GM23338 (cell line): ENCODE measurements at regions not wholly inside any gene's neighbourhood (a gene's known extent, or its start where the extent isn't known, plus 50 kb on each side); places are given as distances from the start of the nearest gene placed in this dataset.

Source experiments
- ATAC-seq: fragments of 200-7000 bp; cut with Tn5 transposase; 3 replicates; pipeline ENCODE4 v1.9.1; 2020
- DNase-seq: peaks from one replicate; pipeline ENCODE4 v3.0.0-alpha.2; 2015; ENCODE audit warnings: low spot score
- H2AFZ ChIP-seq: fragments of 200-600 bp; sonication (generic); 2 replicates; pipeline ENCODE4 v1.8.0; 2016; ENCODE audit warnings: antibody characterized with exemption, mild to moderate bottlenecking, moderate library complexity
- H3F3A ChIP-seq: fragments of 200-600 bp; sonication (generic); replicated peaks from 2 replicates; pipeline ENCODE4 v1.8.0; 2017; ENCODE audit warnings: antibody characterized with exemption, mixed run types, low read depth
- H3K27ac ChIP-seq: fragments of 200-600 bp; sonication (generic); 2 replicates; pipeline ENCODE4 v1.6.1; 2016; ENCODE audit warnings: low read depth
- H3K27me3 ChIP-seq: fragments of 200-600 bp; sonication (generic); 2 replicates; pipeline ENCODE4 v1.8.0; 2016; ENCODE audit warnings: mild to moderate bottlenecking, mixed run types, moderate library complexity; ENCODE audit not compliant: insufficient read depth
- H3K36me3 ChIP-seq: fragments of 200-600 bp; sonication (generic); 2 replicates; pipeline ENCODE4 v1.8.0; 2016; ENCODE audit warnings: mild to moderate bottlenecking; ENCODE audit not compliant: insufficient read depth
- H3K4me1 ChIP-seq: fragments of 200-600 bp; sonication (generic); 2 replicates; pipeline ENCODE4 v1.8.0; 2016; ENCODE audit warnings: mild to moderate bottlenecking, moderate library complexity; ENCODE audit not compliant: insufficient read depth
- H3K4me2 ChIP-seq: fragments of 200-600 bp; sonication (generic); 2 replicates; pipeline ENCODE4 v1.7.1; 2017; ENCODE audit warnings: mixed run types
- H3K4me3 ChIP-seq: fragments of 200-600 bp; sonication (generic); 2 replicates; pipeline ENCODE4 v1.6.1; 2016; ENCODE audit warnings: mixed run types
- H3K79me2 ChIP-seq: fragments of 200-600 bp; sonication (generic); replicated peaks from 2 replicates; pipeline ENCODE4 v1.8.0; 2017; ENCODE audit warnings: mild to moderate bottlenecking; ENCODE audit not compliant: insufficient read depth
- H3K9me2 ChIP-seq: fragments of 200-600 bp; sonication (generic); 2 replicates; pipeline ENCODE4 v1.8.0; 2017; ENCODE audit not compliant: insufficient read depth
- H4K20me1 ChIP-seq: fragments of 200-600 bp; sonication (generic); replicated peaks from 2 replicates; pipeline ENCODE4 v1.8.0; 2017; ENCODE audit warnings: mild to moderate bottlenecking; ENCODE audit not compliant: insufficient read depth
- H3K27ac Mint-ChIP-seq: 2 replicates; pipeline ENCODE4 v1.8.0; 2020; ENCODE audit warnings: inconsistent platforms, mild to moderate bottlenecking, moderate library complexity, mixed read lengths
- H3K27me3 Mint-ChIP-seq: 3 replicates; pipeline ENCODE4 v1.8.0; 2022; ENCODE audit warnings: low read depth, mild to moderate bottlenecking, moderate library complexity, mixed read lengths, inconsistent platforms; ENCODE audit not compliant: insufficient read depth, poor library complexity
- H3K36me3 Mint-ChIP-seq: 3 replicates; pipeline ENCODE4 v1.8.0; 2021; ENCODE audit warnings: low read depth, mild to moderate bottlenecking, inconsistent platforms, moderate library complexity, mixed read lengths
- H3K4me1 Mint-ChIP-seq: 3 replicates; pipeline ENCODE4 v1.8.0; 2020; ENCODE audit warnings: mild to moderate bottlenecking, inconsistent platforms, mixed read lengths
- H3K4me3 Mint-ChIP-seq: 3 replicates; pipeline ENCODE4 v1.8.0; 2021; ENCODE audit warnings: moderate library complexity, mild to moderate bottlenecking, inconsistent platforms, mixed read lengths
- H3K9me3 Mint-ChIP-seq: 3 replicates; pipeline ENCODE4 v1.8.0; 2020; ENCODE audit warnings: moderate library complexity, mild to moderate bottlenecking, inconsistent platforms, mixed read lengths
- CREB1 ChIP-seq: fragments of 250-450 bp; sonication (Bioruptor Pico); IDR thresholded peaks from 2 replicates; pipeline ENCODE4 v1.5.0; 2020; ENCODE audit warnings: low read depth, mild to moderate bottlenecking, moderate library complexity
- EZH2phosphoT487 ChIP-seq: fragments of 200-600 bp; sonication (generic); IDR thresholded peaks from one replicate; pipeline ENCODE4 v1.8.1; 2018; ENCODE audit warnings: antibody characterized with exemption; ENCODE audit not compliant: unreplicated experiment
- JUNB ChIP-seq: IDR thresholded peaks from one replicate; pipeline ENCODE4 v1.6.1; 2016; ENCODE audit warnings: antibody characterized with exemption; ENCODE audit not compliant: unreplicated experiment
- NANOG ChIP-seq: IDR thresholded peaks from 2 replicates; pipeline ENCODE4 v1.6.1; 2016; ENCODE audit warnings: antibody characterized with exemption, borderline replicate concordance
- POLR2AphosphoS5 ChIP-seq: IDR thresholded peaks from 2 replicates; pipeline ENCODE4 v1.6.1; 2016; ENCODE audit warnings: antibody characterized with exemption, low read depth
- STAT1 ChIP-seq: IDR thresholded peaks from one replicate; pipeline ENCODE4 v1.6.1; 2016; ENCODE audit warnings: antibody characterized with exemption; ENCODE audit not compliant: unreplicated experiment
- TF ChIP-seq, protein P1 (sequence below): IDR thresholded peaks from 2 replicates; pipeline ENCODE4 v1.6.1; 2016; ENCODE audit warnings: antibody characterized with exemption
- TF ChIP-seq, protein P2 (sequence below): fragments of 250-450 bp; sonication (Bioruptor Pico); IDR thresholded peaks from 2 replicates; pipeline ENCODE4 v1.5.0; 2020; ENCODE audit warnings: mild to moderate bottlenecking, moderate library complexity

DNA sequence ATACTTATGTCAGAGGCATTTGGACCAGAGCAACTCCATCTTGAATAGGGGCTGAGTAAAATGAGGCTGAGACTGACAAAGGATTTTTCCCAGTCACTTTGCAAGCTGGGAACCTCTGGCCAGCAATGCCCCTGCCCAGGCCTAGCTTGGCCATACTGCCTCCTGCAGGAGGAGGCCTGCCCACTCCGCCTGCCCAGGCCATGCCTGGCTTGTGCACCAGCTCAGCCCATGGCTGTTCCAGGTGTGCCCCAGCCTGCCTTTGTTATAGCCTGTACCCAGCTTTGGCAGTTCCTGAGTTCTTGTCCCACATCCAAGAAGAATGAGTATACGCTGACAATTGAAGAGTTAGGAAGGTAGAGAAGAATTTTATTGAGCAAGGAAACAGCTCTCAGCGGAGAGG is 176.1 kb downstream of the AASDH start:
- Histone ChIP-seq H3F3A (no peaks in the 10 kb centered on the region), H3K36me3 (0 out of 2 replicates have a peak, but pooled peaks cover 4% of the 10 kb centered on the region), H3K27ac (no peak overlapping the region), H4K20me1 (peaks cover 4% of the 10 kb centered on the region), H3K27me3 (peaks cover 75% of the 10 kb centered on the region), H3K9me2 (no peaks in the 10 kb centered on the region; the same call in 1 of the 2 replicates), H3K4me3 (no peak overlapping the region), H3K4me2 (no peak overlapping the region), H2AFZ (no peak overlapping the region), H3K4me1 (peaks cover 15% of the 10 kb centered on the region), H3K79me2 (no peaks in the 10 kb centered on the region)
- peaks cover 40% of the 10 kb centered on the region for H3K36me3 Mint-ChIP-seq
- H3K4me3 Mint-ChIP-seq: no peak overlapping the region
- ATAC-seq (no peak), DNase-seq (no peak)
- peaks cover 13% of the 10 kb centered on the region for H3K4me1 Mint-ChIP-seq
- H3K27ac Mint-ChIP-seq: no peak overlapping the region
- TF ChIP-seq, protein P1, sequence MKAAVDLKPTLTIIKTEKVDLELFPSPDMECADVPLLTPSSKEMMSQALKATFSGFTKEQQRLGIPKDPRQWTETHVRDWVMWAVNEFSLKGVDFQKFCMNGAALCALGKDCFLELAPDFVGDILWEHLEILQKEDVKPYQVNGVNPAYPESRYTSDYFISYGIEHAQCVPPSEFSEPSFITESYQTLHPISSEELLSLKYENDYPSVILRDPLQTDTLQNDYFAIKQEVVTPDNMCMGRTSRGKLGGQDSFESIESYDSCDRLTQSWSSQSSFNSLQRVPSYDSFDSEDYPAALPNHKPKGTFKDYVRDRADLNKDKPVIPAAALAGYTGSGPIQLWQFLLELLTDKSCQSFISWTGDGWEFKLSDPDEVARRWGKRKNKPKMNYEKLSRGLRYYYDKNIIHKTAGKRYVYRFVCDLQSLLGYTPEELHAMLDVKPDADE: no peak
- TF ChIP-seq EZH2phosphoT487: no peak
- H3K27me3 Mint-ChIP-seq: peaks cover 11% of the 10 kb centered on the region
- peaks cover 38% of the 10 kb centered on the region for H3K9me3 Mint-ChIP-seq

DNA sequence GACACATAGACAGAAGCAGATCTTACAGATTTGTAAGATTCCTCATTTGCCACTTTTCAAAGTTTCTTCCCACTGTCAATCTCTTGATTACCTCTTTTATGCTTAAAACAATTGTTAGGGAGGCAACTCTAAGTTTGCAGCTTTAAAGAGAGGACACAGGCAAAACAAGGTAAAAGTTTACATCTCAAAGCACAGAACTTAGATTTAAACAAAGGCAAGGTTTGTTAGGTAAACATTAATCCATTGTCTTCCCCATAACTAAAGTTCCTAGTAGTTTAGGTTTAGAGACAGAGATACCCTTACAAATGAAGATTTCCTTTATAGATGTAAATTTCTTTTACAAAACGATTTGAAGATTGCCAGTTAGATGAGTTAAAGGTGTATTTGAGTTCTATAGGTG is 176.9 kb downstream of the AASDH start:
- peaks cover 5% of the 10 kb centered on the region for H3K4me1 Mint-ChIP-seq
- Histone ChIP-seq H3K27me3 (peaks cover 83% of the 10 kb centered on the region), H3K4me2 (no peak overlapping the region), H3K79me2 (no peaks in the 10 kb centered on the region), H3K4me1 (peaks cover 7% of the 10 kb centered on the region), H3K9me2 (no peaks in the 10 kb centered on the region; the same call in 1 of the 2 replicates), H3K4me3 (no peak overlapping the region), H3F3A (no peaks in the 10 kb centered on the region), H2AFZ (no peak overlapping the region), H3K36me3 (0 out of 2 replicates have a peak, but pooled peaks cover 4% of the 10 kb centered on the region), H4K20me1 (peaks cover 4% of the 10 kb centered on the region), H3K27ac (no peak overlapping the region)
- ATAC-seq (peak; percentile 87), DNase-seq (peak; percentile 55)
- no peak overlapping the region for H3K27ac Mint-ChIP-seq
- peaks cover 33% of the 10 kb centered on the region for H3K9me3 Mint-ChIP-seq
- TF ChIP-seq JUNB: no peak
- TF ChIP-seq POLR2AphosphoS5: peak; percentile 38; the same call in 1 of the 2 replicates
- peak; percentile 62; the same call in 1 of the 2 replicates for TF ChIP-seq NANOG
- peaks cover 11% of the 10 kb centered on the region for H3K27me3 Mint-ChIP-seq
- peaks cover 38% of the 10 kb centered on the region for H3K36me3 Mint-ChIP-seq
- no peak overlapping the region for H3K4me3 Mint-ChIP-seq

DNA sequence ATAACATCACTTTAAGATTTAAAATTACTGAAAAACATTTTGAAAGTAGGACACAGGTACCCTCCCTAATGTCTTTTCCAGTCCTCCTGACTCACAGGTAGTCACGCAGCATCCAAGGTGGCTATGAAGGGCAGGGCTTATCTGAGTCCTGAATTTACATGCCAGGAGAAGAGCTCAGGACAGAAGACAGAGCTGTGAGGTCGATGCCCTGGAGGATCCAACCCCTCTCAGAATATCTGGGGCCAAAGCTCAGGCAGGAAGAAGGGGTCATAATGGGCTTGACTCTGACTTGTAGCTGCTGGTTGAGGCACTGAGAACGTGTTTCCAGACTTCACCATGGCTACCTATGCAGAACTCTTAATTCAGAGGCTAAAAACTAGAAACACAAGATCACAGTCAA is 177.5 kb downstream of the AASDH start:
- Mint-ChIP-seq H3K4me1 (peaks cover 2% of the 10 kb centered on the region; the same call in 2 of the 3 replicates), H3K9me3 (peaks cover 33% of the 10 kb centered on the region), H3K36me3 (peaks cover 38% of the 10 kb centered on the region), H3K27ac (no peak overlapping the region), H3K4me3 (no peak overlapping the region; the same call in 2 of the 3 replicates), H3K27me3 (peaks cover 11% of the 10 kb centered on the region)
- Histone ChIP-seq H3K4me3 (no peak overlapping the region), H4K20me1 (peaks cover 4% of the 10 kb centered on the region), H3K9me2 (no peaks in the 10 kb centered on the region; the same call in 1 of the 2 replicates), H3K27me3 (peaks cover 85% of the 10 kb centered on the region), H3K4me2 (no peak overlapping the region), H2AFZ (no peak overlapping the region), H3K4me1 (peaks cover 3% of the 10 kb centered on the region; the same call in 1 of the 2 replicates), H3K36me3 (0 out of 2 replicates have a peak, but pooled peaks cover 4% of the 10 kb centered on the region), H3K27ac (no peak overlapping the region), H3K79me2 (no peaks in the 10 kb centered on the region), H3F3A (no peaks in the 10 kb centered on the region)
- peak; percentile 58 for ATAC-seq
- no peak for DNase-seq
- TF ChIP-seq, protein P1: no peak
- TF ChIP-seq STAT1 (no peak), JUNB (no peak), CREB1 (CRISPR knock-in tag) (no peak)
- TF ChIP-seq, protein P2, sequence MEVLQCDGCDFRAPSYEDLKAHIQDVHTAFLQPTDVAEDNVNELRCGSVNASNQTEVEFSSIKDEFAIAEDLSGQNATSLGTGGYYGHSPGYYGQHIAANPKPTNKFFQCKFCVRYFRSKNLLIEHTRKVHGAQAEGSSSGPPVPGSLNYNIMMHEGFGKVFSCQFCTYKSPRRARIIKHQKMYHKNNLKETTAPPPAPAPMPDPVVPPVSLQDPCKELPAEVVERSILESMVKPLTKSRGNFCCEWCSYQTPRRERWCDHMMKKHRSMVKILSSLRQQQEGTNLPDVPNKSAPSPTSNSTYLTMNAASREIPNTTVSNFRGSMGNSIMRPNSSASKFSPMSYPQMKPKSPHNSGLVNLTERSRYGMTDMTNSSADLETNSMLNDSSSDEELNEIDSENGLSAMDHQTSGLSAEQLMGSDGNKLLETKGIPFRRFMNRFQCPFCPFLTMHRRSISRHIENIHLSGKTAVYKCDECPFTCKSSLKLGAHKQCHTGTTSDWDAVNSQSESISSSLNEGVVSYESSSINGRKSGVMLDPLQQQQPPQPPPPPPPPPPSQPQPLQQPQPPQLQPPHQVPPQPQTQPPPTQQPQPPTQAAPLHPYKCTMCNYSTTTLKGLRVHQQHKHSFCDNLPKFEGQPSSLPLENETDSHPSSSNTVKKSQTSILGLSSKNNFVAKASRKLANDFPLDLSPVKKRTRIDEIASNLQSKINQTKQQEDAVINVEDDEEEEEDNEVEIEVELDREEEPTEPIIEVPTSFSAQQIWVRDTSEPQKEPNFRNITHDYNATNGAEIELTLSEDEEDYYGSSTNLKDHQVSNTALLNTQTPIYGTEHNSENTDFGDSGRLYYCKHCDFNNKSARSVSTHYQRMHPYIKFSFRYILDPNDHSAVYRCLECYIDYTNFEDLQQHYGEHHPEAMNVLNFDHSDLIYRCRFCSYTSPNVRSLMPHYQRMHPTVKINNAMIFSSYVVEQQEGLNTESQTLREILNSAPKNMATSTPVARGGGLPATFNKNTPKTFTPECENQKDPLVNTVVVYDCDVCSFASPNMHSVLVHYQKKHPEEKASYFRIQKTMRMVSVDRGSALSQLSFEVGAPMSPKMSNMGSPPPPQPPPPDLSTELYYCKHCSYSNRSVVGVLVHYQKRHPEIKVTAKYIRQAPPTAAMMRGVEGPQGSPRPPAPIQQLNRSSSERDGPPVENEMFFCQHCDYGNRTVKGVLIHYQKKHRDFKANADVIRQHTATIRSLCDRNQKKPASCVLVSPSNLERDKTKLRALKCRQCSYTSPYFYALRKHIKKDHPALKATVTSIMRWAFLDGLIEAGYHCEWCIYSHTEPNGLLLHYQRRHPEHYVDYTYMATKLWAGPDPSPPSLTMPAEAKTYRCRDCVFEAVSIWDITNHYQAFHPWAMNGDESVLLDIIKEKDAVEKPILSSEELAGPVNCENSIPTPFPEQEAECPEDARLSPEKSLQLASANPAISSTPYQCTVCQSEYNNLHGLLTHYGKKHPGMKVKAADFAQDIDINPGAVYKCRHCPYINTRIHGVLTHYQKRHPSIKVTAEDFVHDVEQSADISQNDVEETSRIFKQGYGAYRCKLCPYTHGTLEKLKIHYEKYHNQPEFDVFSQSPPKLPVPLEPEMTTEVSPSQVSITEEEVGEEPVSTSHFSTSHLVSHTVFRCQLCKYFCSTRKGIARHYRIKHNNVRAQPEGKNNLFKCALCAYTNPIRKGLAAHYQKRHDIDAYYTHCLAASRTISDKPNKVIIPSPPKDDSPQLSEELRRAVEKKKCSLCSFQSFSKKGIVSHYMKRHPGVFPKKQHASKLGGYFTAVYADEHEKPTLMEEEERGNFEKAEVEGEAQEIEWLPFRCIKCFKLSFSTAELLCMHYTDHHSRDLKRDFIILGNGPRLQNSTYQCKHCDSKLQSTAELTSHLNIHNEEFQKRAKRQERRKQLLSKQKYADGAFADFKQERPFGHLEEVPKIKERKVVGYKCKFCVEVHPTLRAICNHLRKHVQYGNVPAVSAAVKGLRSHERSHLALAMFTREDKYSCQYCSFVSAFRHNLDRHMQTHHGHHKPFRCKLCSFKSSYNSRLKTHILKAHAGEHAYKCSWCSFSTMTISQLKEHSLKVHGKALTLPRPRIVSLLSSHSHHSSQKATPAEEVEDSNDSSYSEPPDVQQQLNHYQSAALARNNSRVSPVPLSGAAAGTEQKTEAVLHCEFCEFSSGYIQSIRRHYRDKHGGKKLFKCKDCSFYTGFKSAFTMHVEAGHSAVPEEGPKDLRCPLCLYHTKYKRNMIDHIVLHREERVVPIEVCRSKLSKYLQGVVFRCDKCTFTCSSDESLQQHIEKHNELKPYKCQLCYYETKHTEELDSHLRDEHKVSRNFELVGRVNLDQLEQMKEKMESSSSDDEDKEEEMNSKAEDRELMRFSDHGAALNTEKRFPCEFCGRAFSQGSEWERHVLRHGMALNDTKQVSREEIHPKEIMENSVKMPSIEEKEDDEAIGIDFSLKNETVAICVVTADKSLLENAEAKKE: no peak
